ENCODE measurements at regions not wholly inside any gene's neighbourhood (a gene's known extent, or its start where the extent isn't known, plus 50 kb on each side); places are given as distances from the start of the nearest gene placed in this dataset.

GRCh38 chr21:38909109-38909508 lies 103.4 kb downstream of the ETS2 start:
- TF ChIP-seq ZFP3 (CRISPR knock-in tag; IDR thresholded peaks at IDR 0.05) (no peak), ZNF565 (CRISPR knock-in tag; conservative IDR thresholded peaks at IDR 0.05; ENCODE audit: low read depth) (no peak), TCF4 (CRISPR knock-in tag; IDR thresholded peaks at IDR 0.05; ENCODE audit: borderline replicate concordance) (no peak), ZNF70 (CRISPR knock-in tag; IDR thresholded peaks at IDR 0.05) (no peak), ISL1 (CRISPR knock-in tag; IDR thresholded peaks at IDR 0.05) (no peak), OSR1 (CRISPR knock-in tag; IDR thresholded peaks at IDR 0.05) (no peak), TSHZ2 (CRISPR knock-in tag; IDR thresholded peaks at IDR 0.05) (no peak), CREB5 (CRISPR knock-in tag; IDR thresholded peaks at IDR 0.05; ENCODE audit: low read depth) (no peak)
- TF ChIP-seq, protein P1, sequence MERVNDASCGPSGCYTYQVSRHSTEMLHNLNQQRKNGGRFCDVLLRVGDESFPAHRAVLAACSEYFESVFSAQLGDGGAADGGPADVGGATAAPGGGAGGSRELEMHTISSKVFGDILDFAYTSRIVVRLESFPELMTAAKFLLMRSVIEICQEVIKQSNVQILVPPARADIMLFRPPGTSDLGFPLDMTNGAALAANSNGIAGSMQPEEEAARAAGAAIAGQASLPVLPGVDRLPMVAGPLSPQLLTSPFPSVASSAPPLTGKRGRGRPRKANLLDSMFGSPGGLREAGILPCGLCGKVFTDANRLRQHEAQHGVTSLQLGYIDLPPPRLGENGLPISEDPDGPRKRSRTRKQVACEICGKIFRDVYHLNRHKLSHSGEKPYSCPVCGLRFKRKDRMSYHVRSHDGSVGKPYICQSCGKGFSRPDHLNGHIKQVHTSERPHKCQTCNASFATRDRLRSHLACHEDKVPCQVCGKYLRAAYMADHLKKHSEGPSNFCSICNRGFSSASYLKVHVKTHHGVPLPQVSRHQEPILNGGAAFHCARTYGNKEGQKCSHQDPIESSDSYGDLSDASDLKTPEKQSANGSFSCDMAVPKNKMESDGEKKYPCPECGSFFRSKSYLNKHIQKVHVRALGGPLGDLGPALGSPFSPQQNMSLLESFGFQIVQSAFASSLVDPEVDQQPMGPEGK (CRISPR knock-in tag; IDR thresholded peaks at IDR 0.05; ENCODE audit: borderline replicate concordance): no peak
- ATAC-seq: no peak

GRCh38 chr21:38908537-38908936 lies 102.8 kb downstream of the ETS2 start:
- TF ChIP-seq TSHZ2 (CRISPR knock-in tag; IDR thresholded peaks at IDR 0.05) (no peak), RARB (CRISPR knock-in tag; IDR thresholded peaks at IDR 0.05) (no peak), OSR1 (CRISPR knock-in tag; IDR thresholded peaks at IDR 0.05) (no peak), ZC3H10 (CRISPR knock-in tag; IDR thresholded peaks at IDR 0.05) (no peak), CREB5 (CRISPR knock-in tag; IDR thresholded peaks at IDR 0.05; ENCODE audit: low read depth) (no peak), ZFP3 (CRISPR knock-in tag; IDR thresholded peaks at IDR 0.05) (no peak), ZFP30 (CRISPR knock-in tag; IDR thresholded peaks at IDR 0.05) (no peak), ESRRG (CRISPR knock-in tag; IDR thresholded peaks at IDR 0.05) (no peak), ISL1 (CRISPR knock-in tag; IDR thresholded peaks at IDR 0.05) (no peak), ZNF70 (CRISPR knock-in tag; IDR thresholded peaks at IDR 0.05) (no peak), BACH2 (CRISPR knock-in tag; IDR thresholded peaks at IDR 0.05; ENCODE audit: borderline replicate concordance) (no peak), PPARA (CRISPR knock-in tag; IDR thresholded peaks at IDR 0.05; ENCODE audit: borderline replicate concordance) (no peak)
- TF ChIP-seq, protein P1 (CRISPR knock-in tag; IDR thresholded peaks at IDR 0.05; ENCODE audit: borderline replicate concordance): no peak
- TF ChIP-seq, protein P2, sequence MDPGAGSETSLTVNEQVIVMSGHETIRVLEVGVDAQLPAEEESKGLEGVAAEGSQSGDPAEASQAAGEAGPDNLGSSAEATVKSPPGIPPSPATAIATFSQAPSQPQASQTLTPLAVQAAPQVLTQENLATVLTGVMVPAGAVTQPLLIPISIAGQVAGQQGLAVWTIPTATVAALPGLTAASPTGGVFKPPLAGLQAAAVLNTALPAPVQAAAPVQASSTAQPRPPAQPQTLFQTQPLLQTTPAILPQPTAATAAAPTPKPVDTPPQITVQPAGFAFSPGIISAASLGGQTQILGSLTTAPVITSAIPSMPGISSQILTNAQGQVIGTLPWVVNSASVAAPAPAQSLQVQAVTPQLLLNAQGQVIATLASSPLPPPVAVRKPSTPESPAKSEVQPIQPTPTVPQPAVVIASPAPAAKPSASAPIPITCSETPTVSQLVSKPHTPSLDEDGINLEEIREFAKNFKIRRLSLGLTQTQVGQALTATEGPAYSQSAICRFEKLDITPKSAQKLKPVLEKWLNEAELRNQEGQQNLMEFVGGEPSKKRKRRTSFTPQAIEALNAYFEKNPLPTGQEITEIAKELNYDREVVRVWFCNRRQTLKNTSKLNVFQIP (CRISPR knock-in tag; IDR thresholded peaks at IDR 0.05; ENCODE audit: borderline replicate concordance, low read depth): no peak
- ATAC-seq: no peak
